CD14-positive monocyte (primary cell): ENCODE measurements at regions not wholly inside any gene's neighbourhood (a gene's known extent, or its start where the extent isn't known, plus 50 kb on each side); places are given as distances from the start of the nearest gene placed in this dataset.
A peak's percentile ranks its signal among the peaks of the same experiment; 100 is the strongest.

Experiments
- DNase-seq, 3 donors: peaks; one replicate each; pipeline ENCODE4 v3.0.0-alpha.2; 2011 to 2022
- H2AFZ ChIP-seq: 2 replicates; pipeline ENCODE4 v1.6.0; 2012; ENCODE audit warnings: mild to moderate bottlenecking, low read depth, low read length, inconsistent platforms; ENCODE audit not compliant: insufficient read depth, poor library complexity, severe bottlenecking
- H3K27ac ChIP-seq, 2 donors: 1 replicate in 1 of 2; 2 replicates in 1 of 2; pipeline ENCODE4 v1.5.1; 2012 to 2013; ENCODE audit warnings: low read length in 2 of 2, control low read depth in 1 of 2, inconsistent platforms in 1 of 2, low read depth in 1 of 2, mild to moderate bottlenecking in 1 of 2
- H3K27me3 ChIP-seq, 2 donors: one replicate each; pipeline versions ENCODE4 v1.6.0 to v1.6.1; 2011 to 2013; ENCODE audit warnings: low read length in 2 of 2; ENCODE audit not compliant: control insufficient read depth in 2 of 2, insufficient read depth in 2 of 2
- H3K36me3 ChIP-seq, 2 donors: replicated peaks in 1 of 2; 1 replicate in 1 of 2; 2 replicates in 1 of 2; pipeline versions ENCODE4 v1.5.1 to v1.6.1; 2012 to 2013; ENCODE audit warnings: low read length in 2 of 2, control low read depth in 1 of 2, inconsistent platforms in 1 of 2, mild to moderate bottlenecking in 1 of 2; ENCODE audit not compliant: insufficient read depth in 2 of 2, control insufficient read depth in 1 of 2
- H3K4me1 ChIP-seq, 2 donors: 1 replicate in 1 of 2; 2 replicates in 1 of 2; pipeline versions ENCODE4 v1.5.1 to v1.6.1; 2012 to 2013; ENCODE audit warnings: low read length in 2 of 2, control low read depth in 1 of 2, inconsistent platforms in 1 of 2, mild to moderate bottlenecking in 1 of 2, moderate library complexity in 1 of 2; ENCODE audit not compliant: insufficient read depth in 2 of 2, control insufficient read depth in 1 of 2
- H3K4me2 ChIP-seq: replicated peaks from 2 replicates; pipeline ENCODE3; 2012; ENCODE audit warnings: low read length, moderate library complexity, mild to moderate bottlenecking; ENCODE audit not compliant: poor library complexity, severe bottlenecking; ENCODE audit errors: extremely low read depth
- H3K4me3 ChIP-seq, 3 experiments: fragments of 200-600 bp in 1 of 3; sonication (generic) in 1 of 3; replicated peaks in 1 of 3; 1 replicate in 2 of 3; 2 replicates in 1 of 3; pipeline ENCODE4 v1.5.1; 2011 to 2013; ENCODE audit warnings: low read length in 3 of 3, mild to moderate bottlenecking in 3 of 3, control low read depth in 2 of 3, low read depth in 2 of 3, inconsistent platforms in 1 of 3, moderate library complexity in 1 of 3
- H3K79me2 ChIP-seq: 2 replicates; pipeline ENCODE4 v1.6.0; 2012; ENCODE audit warnings: mild to moderate bottlenecking, control low read depth, inconsistent platforms, low read length, moderate library complexity; ENCODE audit not compliant: insufficient read depth
- H3K9ac ChIP-seq: 2 replicates; pipeline ENCODE4 v1.6.0; 2017; ENCODE audit warnings: low read length, mild to moderate bottlenecking; ENCODE audit not compliant: insufficient read depth, poor library complexity, severe bottlenecking
- H3K9me3 ChIP-seq, 2 donors: replicated peaks in 1 of 2; 1 replicate in 1 of 2; 2 replicates in 1 of 2; pipeline versions ENCODE4 v1.5.1 to v1.6.1; 2012 to 2013; ENCODE audit warnings: low read length in 2 of 2, control low read depth in 1 of 2; ENCODE audit not compliant: control insufficient read depth in 1 of 2, insufficient read depth in 1 of 2
- H4K20me1 ChIP-seq: 2 replicates; pipeline ENCODE4 v1.6.0; 2012; ENCODE audit warnings: mild to moderate bottlenecking, low read length, control low read depth, moderate library complexity; ENCODE audit not compliant: insufficient read depth
- H3K27ac Mint-ChIP-seq, 7 donors: one replicate each; pipeline ENCODE4 v1.8.0; 2020; ENCODE audit warnings: mild to moderate bottlenecking in 7 of 7, mixed read lengths in 7 of 7, moderate library complexity in 6 of 7, inconsistent platforms in 2 of 7
- H3K27me3 Mint-ChIP-seq, 3 donors: one replicate each; pipeline ENCODE4 v1.8.0; 2021 to 2022; ENCODE audit warnings: low read depth in 3 of 3, mild to moderate bottlenecking in 3 of 3, mixed read lengths in 3 of 3, moderate library complexity in 3 of 3, inconsistent platforms in 1 of 3
- H3K36me3 Mint-ChIP-seq, 2 donors: one replicate each; pipeline ENCODE4 v1.8.0; 2020; ENCODE audit warnings: mixed read lengths in 2 of 2, inconsistent platforms in 1 of 2, mild to moderate bottlenecking in 1 of 2
- H3K4me1 Mint-ChIP-seq: one replicate; pipeline ENCODE4 v1.8.0; 2020; ENCODE audit warnings: mild to moderate bottlenecking, mixed read lengths
- H3K4me3 Mint-ChIP-seq, 2 donors: one replicate each; pipeline ENCODE4 v1.8.0; 2020; ENCODE audit warnings: mild to moderate bottlenecking in 2 of 2, mixed read lengths in 2 of 2, moderate library complexity in 1 of 2
- H3K9me3 Mint-ChIP-seq, 7 donors: one replicate each; pipeline ENCODE4 v1.8.0; 2020 to 2022; ENCODE audit warnings: mixed read lengths in 7 of 7, mild to moderate bottlenecking in 6 of 7, moderate library complexity in 6 of 7, inconsistent platforms in 2 of 7
- CTCF ChIP-seq: fragments of 200-600 bp; IDR thresholded peaks from one replicate; pipeline ENCODE4 v1.8.0; 2022; ENCODE audit warnings: antibody characterized with exemption, mild to moderate bottlenecking
- WGBS: methylation state at CpG from one replicate; pipeline ENCODE4 v1.1.5; 2013; ENCODE audit warnings: missing lambda C conversion rate; ENCODE audit not compliant: insufficient coverage; 5-methylcytosine and 5-hydroxymethylcytosine counted together
- intact Hi-C, 2 donors: fragments of 100-400 bp; cut with micrococcal nuclease; formaldehyde crosslinking; loops; one replicate each; pipeline versions ENCODE4 v1.15.0 to v1.15.1; 2023

GRCh38 chr14:95465358-95465757, 51.1 kb downstream of the SYNE3 start:
- Mint-ChIP-seq H3K4me1 (peaks cover 2% of the 10 kb centered on the region), H3K36me3 (peaks cover 84 to 95% of the 10 kb centered on the region in 2 donors), H3K9me3 (no peaks in the 10 kb centered on the region), H3K27me3 (no peaks in the 10 kb centered on the region), H3K27ac (peak overlapping the region in 2 of 7 donors; percentile 35 to 67), H3K4me3 (no peak overlapping the region)
- no peaks in the 10 kb centered on the region for H3K9me3 ChIP-seq
- H4K20me1 ChIP-seq = peaks cover 96% of the 10 kb centered on the region
- no peak overlapping the region for H3K27ac ChIP-seq
- H3K4me3 ChIP-seq = no peak overlapping the region
- H3K27me3 ChIP-seq = no peaks in the 10 kb centered on the region
- WGBS = 90% methylated on average over 3 of the region's 3 CpGs
- H3K79me2 ChIP-seq = peaks cover 32% of the 10 kb centered on the region
- no peak for DNase-seq
- no peak for TF ChIP-seq CTCF
- no peaks in the 10 kb centered on the region for H3K4me1 ChIP-seq
- H3K36me3 ChIP-seq = peaks cover 95 to 100% of the 10 kb centered on the region in 2 donors
- H3K4me2 ChIP-seq = no peak overlapping the region
- intact Hi-C loops = no loop called here
- no peak overlapping the region for H3K9ac ChIP-seq
- no peak overlapping the region for H2AFZ ChIP-seq

- H3K79me2 ChIP-seq = peaks cover 26% of the 10 kb centered on the region
- Mint-ChIP-seq H3K36me3 (peaks cover 80 to 97% of the 10 kb centered on the region in 2 donors), H3K4me1 (peaks cover 2% of the 10 kb centered on the region), H3K9me3 (no peaks in the 10 kb centered on the region), H3K4me3 (no peak overlapping the region), H3K27me3 (no peaks in the 10 kb centered on the region), H3K27ac (peak overlapping the region in 2 of 7 donors; percentile 15 to 78)
- peaks cover 89 to 100% of the 10 kb centered on the region in 2 donors for H3K36me3 ChIP-seq
- peaks cover 100% of the 10 kb centered on the region for H4K20me1 ChIP-seq
- no peaks in the 10 kb centered on the region for H3K27me3 ChIP-seq
- no peak overlapping the region for H3K9ac ChIP-seq
- TF ChIP-seq CTCF = no peak
- H3K4me2 ChIP-seq = no peak overlapping the region
- H3K4me1 ChIP-seq = no peaks in the 10 kb centered on the region
- intact Hi-C loops = no loop called here
- no peak for DNase-seq
- H2AFZ ChIP-seq = no peak overlapping the region
- H3K4me3 ChIP-seq = no peak overlapping the region
- no peaks in the 10 kb centered on the region for H3K9me3 ChIP-seq
- WGBS = 67% methylated on average over 2 of the region's 4 CpGs
- no peak overlapping the region for H3K27ac ChIP-seq
Measured at GRCh38 chr14:95464514-95464913, 51.9 kb downstream of the SYNE3 start.
